ENCODE measurements at regions not wholly inside any gene's neighbourhood (a gene's known extent, or its start where the extent isn't known, plus 50 kb on each side); places are given as distances from the start of the nearest gene placed in this dataset.

DNA sequence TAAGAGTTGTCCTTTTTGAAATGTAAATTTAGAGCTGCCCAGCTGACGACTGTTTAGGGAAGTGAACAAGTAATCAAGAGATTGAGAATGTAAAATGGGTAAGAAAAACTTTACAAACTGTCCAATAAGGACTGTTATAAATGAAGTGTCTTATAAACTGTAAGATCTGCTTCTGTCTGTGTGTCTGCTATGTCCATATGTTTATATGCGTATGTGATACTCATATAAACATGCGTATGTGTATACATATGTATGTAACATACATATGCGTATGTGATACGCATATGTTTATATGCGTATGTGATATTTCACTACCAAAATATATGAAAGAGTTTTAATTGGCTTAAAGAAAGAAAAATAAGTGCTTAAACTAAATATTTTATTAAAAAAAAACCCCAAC is 416.0 kb upstream of the GALNTL6 start:
- TF ChIP-seq POLR2A (IDR thresholded peaks at IDR 0.05): no peak
- TF ChIP-seq, protein P1, sequence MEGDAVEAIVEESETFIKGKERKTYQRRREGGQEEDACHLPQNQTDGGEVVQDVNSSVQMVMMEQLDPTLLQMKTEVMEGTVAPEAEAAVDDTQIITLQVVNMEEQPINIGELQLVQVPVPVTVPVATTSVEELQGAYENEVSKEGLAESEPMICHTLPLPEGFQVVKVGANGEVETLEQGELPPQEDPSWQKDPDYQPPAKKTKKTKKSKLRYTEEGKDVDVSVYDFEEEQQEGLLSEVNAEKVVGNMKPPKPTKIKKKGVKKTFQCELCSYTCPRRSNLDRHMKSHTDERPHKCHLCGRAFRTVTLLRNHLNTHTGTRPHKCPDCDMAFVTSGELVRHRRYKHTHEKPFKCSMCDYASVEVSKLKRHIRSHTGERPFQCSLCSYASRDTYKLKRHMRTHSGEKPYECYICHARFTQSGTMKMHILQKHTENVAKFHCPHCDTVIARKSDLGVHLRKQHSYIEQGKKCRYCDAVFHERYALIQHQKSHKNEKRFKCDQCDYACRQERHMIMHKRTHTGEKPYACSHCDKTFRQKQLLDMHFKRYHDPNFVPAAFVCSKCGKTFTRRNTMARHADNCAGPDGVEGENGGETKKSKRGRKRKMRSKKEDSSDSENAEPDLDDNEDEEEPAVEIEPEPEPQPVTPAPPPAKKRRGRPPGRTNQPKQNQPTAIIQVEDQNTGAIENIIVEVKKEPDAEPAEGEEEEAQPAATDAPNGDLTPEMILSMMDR (IDR thresholded peaks at IDR 0.05): no peak
- intact Hi-C loops (cut with DNase I; ENCODE audit: low total_unique reads): no loop called here
- WGBS, 2 donors: 95 to 96% methylated on average over 6 of the region's 6 CpGs
- no peaks in the 10 kb centered on the region for H3K4me1 ChIP-seq
- no peak for DNase-seq
- H3K9me3 ChIP-seq: no peaks in the 10 kb centered on the region
- H3K27me3 ChIP-seq: no peaks in the 10 kb centered on the region
- no peak overlapping the region for H3K4me3 ChIP-seq
- no peak overlapping the region for H3K27ac ChIP-seq
- no peaks in the 10 kb centered on the region for H3K36me3 ChIP-seq (ENCODE audit: low read depth, missing control alignments)

DNA sequence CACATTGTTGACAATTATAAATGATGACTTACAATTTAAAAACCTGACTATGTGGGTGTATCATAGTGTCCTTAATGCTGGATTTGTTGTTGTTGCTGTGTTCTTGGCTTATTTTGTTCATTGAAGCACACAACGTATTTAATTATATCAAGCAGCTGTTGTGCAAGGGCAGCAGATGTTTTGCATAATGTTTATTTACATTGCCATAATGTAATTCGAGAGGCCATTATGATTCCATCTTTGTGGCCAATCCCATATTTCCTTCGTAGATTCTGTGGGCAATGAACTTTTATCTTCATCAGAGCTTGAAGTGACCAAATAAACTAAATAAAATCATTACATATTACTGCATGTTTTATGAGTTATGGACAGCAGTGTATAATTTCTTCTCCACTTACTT is 422.6 kb upstream of the GALNTL6 start:
- Histone ChIP-seq H3K27me3 (no peaks in the 10 kb centered on the region), H3K4me1 (no peaks in the 10 kb centered on the region), H3K27ac (no peak overlapping the region), H3K36me3 (ENCODE audit: low read depth, missing control alignments) (no peaks in the 10 kb centered on the region), H3K9me3 (no peaks in the 10 kb centered on the region), H3K4me3 (no peak overlapping the region)
- no peak for DNase-seq
- intact Hi-C loops (cut with DNase I; ENCODE audit: low total_unique reads): no loop called here
- 46 to 52% methylated on average over 3 of the region's 3 CpGs for WGBS, 2 donors
- TF ChIP-seq POLR2A (IDR thresholded peaks at IDR 0.05): no peak
- TF ChIP-seq, protein P1 (IDR thresholded peaks at IDR 0.05): no peak

DNA sequence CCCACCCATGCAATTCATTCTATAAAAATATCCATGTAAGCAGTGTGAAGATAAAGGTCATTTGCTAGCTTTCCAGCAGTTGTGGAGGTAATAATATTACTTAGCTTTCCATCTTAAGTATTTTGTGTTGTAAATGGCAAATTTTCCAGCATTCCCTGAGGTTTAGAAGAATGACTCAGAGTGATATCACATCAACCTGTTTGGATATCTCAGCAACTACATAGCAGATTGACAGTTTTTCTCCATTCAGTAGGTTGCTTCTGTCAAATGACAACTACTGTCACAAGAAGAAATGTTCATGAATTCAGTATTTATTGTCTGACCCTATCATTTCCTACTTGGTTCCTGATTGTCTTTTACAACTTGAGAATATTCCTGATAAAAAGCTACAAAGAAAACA is 434.9 kb upstream of the GALNTL6 start:
- Histone ChIP-seq H3K4me1 (no peaks in the 10 kb centered on the region), H3K4me3 (no peak overlapping the region), H3K27me3 (no peaks in the 10 kb centered on the region), H3K36me3 (ENCODE audit: low read depth, missing control alignments) (no peaks in the 10 kb centered on the region), H3K9me3 (no peaks in the 10 kb centered on the region), H3K27ac (no peak overlapping the region)
- DNase-seq: no peak
- no peak for TF ChIP-seq POLR2A (IDR thresholded peaks at IDR 0.05)
- TF ChIP-seq, protein P1 (IDR thresholded peaks at IDR 0.05): no peak
- intact Hi-C loops (cut with DNase I; ENCODE audit: low total_unique reads): no loop called here

DNA sequence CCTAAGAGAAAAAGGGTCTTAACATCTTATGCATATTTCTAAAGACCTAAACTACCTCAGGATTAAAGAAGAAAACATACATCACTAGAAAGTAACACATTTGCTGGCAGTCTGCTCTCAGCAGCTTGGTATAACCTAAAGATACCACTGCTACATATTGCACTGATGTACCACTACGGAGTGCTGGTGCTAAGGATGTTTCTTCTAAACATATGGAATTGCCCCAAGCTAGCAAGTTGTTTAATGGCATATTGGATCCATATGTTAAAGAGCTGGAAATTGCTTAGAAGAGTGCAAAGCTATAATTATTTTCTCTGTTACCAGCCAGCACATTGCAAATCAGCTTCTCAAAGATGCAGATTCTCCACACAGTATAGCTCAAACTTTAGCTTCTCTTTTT is 436.5 kb upstream of the GALNTL6 start:
- DNase-seq: no peak
- Histone ChIP-seq H3K4me1 (no peaks in the 10 kb centered on the region), H3K4me3 (no peak overlapping the region), H3K27me3 (no peaks in the 10 kb centered on the region), H3K9me3 (no peaks in the 10 kb centered on the region), H3K36me3 (ENCODE audit: low read depth, missing control alignments) (no peaks in the 10 kb centered on the region), H3K27ac (no peak overlapping the region)
- TF ChIP-seq POLR2A (IDR thresholded peaks at IDR 0.05): no peak
- TF ChIP-seq, protein P1 (IDR thresholded peaks at IDR 0.05): no peak
- intact Hi-C loops (cut with DNase I; ENCODE audit: low total_unique reads): no loop called here
- WGBS, 2 donors: 87 to 88% methylated on average over 1 of the region's 1 CpG

DNA sequence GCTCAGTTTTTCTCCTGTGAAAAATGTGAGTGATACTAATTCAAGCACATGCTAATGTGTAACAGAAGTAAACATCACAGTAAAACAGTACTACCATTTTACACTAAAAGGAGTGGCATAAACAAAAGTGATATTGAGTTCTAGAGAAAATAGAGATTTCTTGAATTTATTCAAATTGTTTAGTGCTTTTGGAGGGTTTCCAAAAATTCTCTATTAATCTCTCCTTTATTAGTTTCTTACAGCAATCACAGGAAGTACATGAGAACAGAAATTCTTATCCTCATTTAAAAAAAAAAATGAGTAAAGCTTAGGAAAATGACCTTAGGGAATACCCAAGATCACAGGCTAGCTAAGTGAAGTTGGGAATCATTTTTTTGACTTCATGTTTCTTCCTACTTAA is 459.7 kb upstream of the GALNTL6 start:
- no peak for TF ChIP-seq POLR2A (IDR thresholded peaks at IDR 0.05)
- TF ChIP-seq, protein P1 (IDR thresholded peaks at IDR 0.05): no peak
- Histone ChIP-seq H3K36me3 (ENCODE audit: low read depth, missing control alignments) (no peaks in the 10 kb centered on the region), H3K27ac (no peak overlapping the region), H3K9me3 (no peaks in the 10 kb centered on the region), H3K4me3 (no peak overlapping the region), H3K4me1 (no peaks in the 10 kb centered on the region), H3K27me3 (no peaks in the 10 kb centered on the region)
- intact Hi-C loops (cut with DNase I; ENCODE audit: low total_unique reads): no loop called here
- no peak for DNase-seq

All from testis (tissue), 2 donors.